ENCODE measurements at regions not wholly inside any gene's neighbourhood (a gene's known extent, or its start where the extent isn't known, plus 50 kb on each side); places are given as distances from the start of the nearest gene placed in this dataset.

DNA sequence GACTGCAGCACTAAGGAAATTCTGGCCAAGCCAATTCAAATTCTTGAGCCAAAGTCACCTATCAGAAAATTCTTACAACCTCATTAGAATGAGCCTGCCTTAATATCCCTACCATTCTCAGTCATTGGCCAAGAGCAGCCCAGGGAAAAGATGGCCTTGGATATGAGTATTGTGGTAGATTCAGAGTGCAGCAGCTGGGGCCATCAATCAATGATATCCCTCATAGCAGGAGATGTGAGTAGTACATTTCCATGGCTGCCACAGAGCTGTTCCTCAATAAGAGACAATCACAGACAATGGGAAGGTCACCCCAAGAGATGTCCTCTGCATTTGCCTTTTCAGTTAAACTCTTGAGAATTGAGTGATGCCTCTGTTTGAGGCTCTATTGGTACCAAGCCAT is 161.6 kb downstream of the DYRK2 start:
- intact Hi-C loops (cut with micrococcal nuclease; ENCODE audit: unreplicated experiment), result no loop called here

DNA sequence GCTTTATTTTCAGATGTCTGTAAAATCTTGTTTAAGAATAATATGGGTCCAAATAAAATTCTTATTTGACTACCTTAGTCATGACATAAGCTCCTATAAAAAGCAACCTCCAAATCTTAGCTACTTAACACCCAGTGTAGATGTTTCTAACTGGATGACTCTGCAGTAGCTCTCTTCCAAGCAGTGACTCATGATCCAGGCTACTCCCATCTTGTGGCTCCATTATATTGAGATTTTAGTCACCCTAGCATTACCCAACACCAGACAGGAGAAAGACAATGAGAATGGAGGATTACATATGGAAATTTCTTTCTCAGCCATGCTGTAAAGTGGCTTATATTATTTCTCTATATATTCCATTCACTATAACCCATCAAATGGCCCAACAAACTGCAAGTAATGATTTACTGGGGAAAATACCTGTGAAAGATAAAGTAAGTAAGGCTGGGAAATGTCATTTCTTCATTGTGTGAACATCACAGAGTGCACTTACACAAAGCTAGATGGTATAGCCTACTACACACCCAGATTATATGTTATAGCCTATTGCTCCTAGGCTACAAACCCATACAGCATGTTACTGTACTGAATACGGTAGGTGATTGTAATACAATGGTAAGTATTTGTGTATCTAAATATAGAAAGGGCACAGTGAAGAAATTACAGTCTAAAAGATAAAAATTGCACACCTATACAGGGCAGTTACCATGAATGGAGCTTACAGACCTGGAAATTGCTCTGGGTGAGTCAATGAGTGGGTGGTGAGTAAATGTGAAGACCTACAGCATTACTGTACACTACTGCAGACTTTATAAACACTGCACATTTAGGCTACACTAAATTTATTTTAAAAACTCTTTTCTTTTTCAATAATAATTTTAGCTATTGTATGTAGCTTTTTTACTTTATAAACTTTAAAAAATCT is 163.2 kb downstream of the DYRK2 start:
- in situ Hi-C loops (cut with HindIII; ENCODE audit: low pct_unique_long_range_greater_than_20kb, low sequenced_read_pairs), result no loop called here
- CTCF ChIA-PET, result no interaction called here
- H3K27me3 ChIP-seq (ENCODE audit: control insufficient read depth, insufficient read depth, low read length), result peaks cover 2% of the 10 kb centered on the region; the same call in 1 of the 2 replicates

More for the DNA sequence above, 161.6 kb downstream of the DYRK2 start:
- Histone ChIP-seq H3K27me3 (ENCODE audit: control insufficient read depth, insufficient read depth, low read length) (peaks cover 2% of the 10 kb centered on the region; the same call in 1 of the 2 replicates), H3K9me3 (ENCODE audit: control insufficient read depth, insufficient read depth, low read depth, low read length) (peaks cover under 1% of the 10 kb centered on the region; the same call in 1 of the 2 replicates), H3K4me1 (ENCODE audit: control insufficient read depth, insufficient read depth, low read length) (no peaks in the 10 kb centered on the region), H3K27ac (ENCODE audit: low read length) (no peak overlapping the region), H3K36me3 (ENCODE audit: control insufficient read depth, insufficient read depth, low read length) (no peaks in the 10 kb centered on the region), H3K4me3 (ENCODE audit: low read depth in 2 of 2, low read length in 2 of 2) (no peak overlapping the region)
- DNase-seq (ENCODE audit: low read depth, low spot score), result no peak
- ChIA-PET POLR2A (no interaction called here), CTCF (no interaction called here)
- TF ChIP-seq POLR2AphosphoS5 (IDR thresholded peaks at IDR 0.05; ENCODE audit: low read depth, low read length), result no peak
- TF ChIP-seq, protein P1, sequence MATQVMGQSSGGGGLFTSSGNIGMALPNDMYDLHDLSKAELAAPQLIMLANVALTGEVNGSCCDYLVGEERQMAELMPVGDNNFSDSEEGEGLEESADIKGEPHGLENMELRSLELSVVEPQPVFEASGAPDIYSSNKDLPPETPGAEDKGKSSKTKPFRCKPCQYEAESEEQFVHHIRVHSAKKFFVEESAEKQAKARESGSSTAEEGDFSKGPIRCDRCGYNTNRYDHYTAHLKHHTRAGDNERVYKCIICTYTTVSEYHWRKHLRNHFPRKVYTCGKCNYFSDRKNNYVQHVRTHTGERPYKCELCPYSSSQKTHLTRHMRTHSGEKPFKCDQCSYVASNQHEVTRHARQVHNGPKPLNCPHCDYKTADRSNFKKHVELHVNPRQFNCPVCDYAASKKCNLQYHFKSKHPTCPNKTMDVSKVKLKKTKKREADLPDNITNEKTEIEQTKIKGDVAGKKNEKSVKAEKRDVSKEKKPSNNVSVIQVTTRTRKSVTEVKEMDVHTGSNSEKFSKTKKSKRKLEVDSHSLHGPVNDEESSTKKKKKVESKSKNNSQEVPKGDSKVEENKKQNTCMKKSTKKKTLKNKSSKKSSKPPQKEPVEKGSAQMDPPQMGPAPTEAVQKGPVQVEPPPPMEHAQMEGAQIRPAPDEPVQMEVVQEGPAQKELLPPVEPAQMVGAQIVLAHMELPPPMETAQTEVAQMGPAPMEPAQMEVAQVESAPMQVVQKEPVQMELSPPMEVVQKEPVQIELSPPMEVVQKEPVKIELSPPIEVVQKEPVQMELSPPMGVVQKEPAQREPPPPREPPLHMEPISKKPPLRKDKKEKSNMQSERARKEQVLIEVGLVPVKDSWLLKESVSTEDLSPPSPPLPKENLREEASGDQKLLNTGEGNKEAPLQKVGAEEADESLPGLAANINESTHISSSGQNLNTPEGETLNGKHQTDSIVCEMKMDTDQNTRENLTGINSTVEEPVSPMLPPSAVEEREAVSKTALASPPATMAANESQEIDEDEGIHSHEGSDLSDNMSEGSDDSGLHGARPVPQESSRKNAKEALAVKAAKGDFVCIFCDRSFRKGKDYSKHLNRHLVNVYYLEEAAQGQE (IDR thresholded peaks at IDR 0.05; ENCODE audit: insufficient read depth in 1 of 2, low read depth in 2 of 2, low read length in 1 of 2), result no peak
- TF ChIP-seq TCF7L2 (IDR thresholded peaks at IDR 0.05; ENCODE audit: low read depth, low read length), result no peak
- no peak for TF ChIP-seq SIN3A (IDR thresholded peaks at IDR 0.05; ENCODE audit: borderline replicate concordance, insufficient read depth, low read depth, low read length)
- no peak for TF ChIP-seq CTCF (IDR thresholded peaks at IDR 0.05)
- no TSS peak for BruUV-seq (replicated peaks)
- in situ Hi-C loops (cut with HindIII; ENCODE audit: low pct_unique_long_range_greater_than_20kb, low sequenced_read_pairs), result no loop called here
- no peak for ATAC-seq

More for the DNA sequence above, 163.2 kb downstream of the DYRK2 start:
- no TSS peak for BruUV-seq (replicated peaks)
- ATAC-seq (no peak), DNase-seq (ENCODE audit: low read depth, low spot score) (no peak)
- H3K27ac ChIP-seq (ENCODE audit: low read length), result no peak overlapping the region
- no peak for TF ChIP-seq POLR2AphosphoS5 (IDR thresholded peaks at IDR 0.05; ENCODE audit: low read depth, low read length)
- TF ChIP-seq TCF7L2 (IDR thresholded peaks at IDR 0.05; ENCODE audit: low read depth, low read length), result no peak
- TF ChIP-seq CTCF (IDR thresholded peaks at IDR 0.05), result no peak
- TF ChIP-seq, protein P1 (IDR thresholded peaks at IDR 0.05; ENCODE audit: insufficient read depth in 1 of 2, low read depth in 2 of 2, low read length in 1 of 2), result no peak
- no peak for TF ChIP-seq SIN3A (IDR thresholded peaks at IDR 0.05; ENCODE audit: borderline replicate concordance, insufficient read depth, low read depth, low read length)
- H3K4me1 ChIP-seq (ENCODE audit: control insufficient read depth, insufficient read depth, low read length), result no peaks in the 10 kb centered on the region
- H3K36me3 ChIP-seq (ENCODE audit: control insufficient read depth, insufficient read depth, low read length), result no peaks in the 10 kb centered on the region
- intact Hi-C loops (cut with micrococcal nuclease; ENCODE audit: unreplicated experiment), result no loop called here
- POLR2A ChIA-PET, result interaction anchor here (0.6 kb wide), 1 partner anchor 49 kb away, joined by 11 read pairs; no protein-coding TSS in a partner anchor
- peaks cover 8% of the 10 kb centered on the region; the same call in 1 of the 2 replicates for H3K9me3 ChIP-seq (ENCODE audit: control insufficient read depth, insufficient read depth, low read depth, low read length)
- no peak overlapping the region for H3K4me3 ChIP-seq (ENCODE audit: low read depth in 2 of 2, low read length in 2 of 2)
